Activated CD8-positive, alpha-beta T cell treated with anti-CD3 and anti-CD28 coated beads for 36 hours (primary cell): ENCODE measurements at regions not wholly inside any gene's neighbourhood (a gene's known extent, or its start where the extent isn't known, plus 50 kb on each side); places are given as distances from the start of the nearest gene placed in this dataset.

Source experiments
- ATAC-seq: fragments of 200-7000 bp; cut with Tn5 transposase; one replicate; pipeline ENCODE4 v1.10.0; 2021; ENCODE audit warnings: mild to moderate bottlenecking, moderate library complexity
- CTCF ChIA-PET: fragments of 350-600 bp; sonication (Branson Sonifier 250); formaldehyde crosslinking; loops from one replicate; lab custom pipeline; 2021; ENCODE audit warnings: antibody characterized with exemption; lab: Charles Lee
- POLR2A ChIA-PET: fragments of 350-600 bp; sonication (Branson Sonifier 250); formaldehyde crosslinking; loops from one replicate; lab custom pipeline; 2021; ENCODE audit warnings: antibody characterized with exemption; lab: Charles Lee
- DNase-seq: peaks from one replicate; pipeline ENCODE4 v3.0.0-alpha.2; 2020
- H3K27ac Mint-ChIP-seq: one replicate; pipeline ENCODE4 v1.8.0; 2021; ENCODE audit warnings: mild to moderate bottlenecking, mixed read lengths
- H3K27me3 Mint-ChIP-seq: one replicate; pipeline ENCODE4 v1.8.0; 2021; ENCODE audit warnings: mixed read lengths
- H3K36me3 Mint-ChIP-seq: one replicate; pipeline ENCODE4 v1.8.0; 2021; ENCODE audit warnings: low read depth, mixed read lengths
- H3K4me1 Mint-ChIP-seq: one replicate; pipeline ENCODE4 v1.8.0; 2021; ENCODE audit warnings: low read depth, mixed read lengths
- H3K4me3 Mint-ChIP-seq: one replicate; pipeline ENCODE4 v1.8.0; 2021; ENCODE audit warnings: mild to moderate bottlenecking, moderate library complexity, mixed read lengths
- H3K9me3 Mint-ChIP-seq: one replicate; pipeline ENCODE4 v1.8.0; 2021; ENCODE audit warnings: mixed read lengths
- CTCF ChIP-seq: fragments of 200-600 bp; IDR thresholded peaks from one replicate; pipeline ENCODE4 v1.8.0; 2022; ENCODE audit warnings: antibody characterized with exemption, mild to moderate bottlenecking
- intact Hi-C: fragments of 100-400 bp; cut with micrococcal nuclease; formaldehyde crosslinking; loops from one replicate; pipeline ENCODE4 v1.10.0; 2022

- DNase-seq (no peak), ATAC-seq (no peak)
- no peak for TF ChIP-seq CTCF
- no peaks in the 10 kb centered on the region for H3K36me3 Mint-ChIP-seq
- intact Hi-C loops: no loop called here
- peaks cover 4% of the 10 kb centered on the region for H3K4me1 Mint-ChIP-seq
- no peak overlapping the region for H3K27ac Mint-ChIP-seq
- peaks cover 8% of the 10 kb centered on the region for H3K9me3 Mint-ChIP-seq
- POLR2A ChIA-PET: no interaction called here
- CTCF ChIA-PET: interaction anchor here (1.3 kb wide), 1 partner anchor 8 kb away, joined by 3 read pairs; no protein-coding TSS in a partner anchor
- no peak overlapping the region for H3K4me3 Mint-ChIP-seq
- H3K27me3 Mint-ChIP-seq: no peaks in the 10 kb centered on the region
Measured at GRCh38 chr5:142517840-142518239, 168.1 kb downstream of the FGF1 start.

GRCh38 chr5:142516732-142517131 is 169.2 kb downstream of the FGF1 start:
- H3K9me3 Mint-ChIP-seq: peaks cover 8% of the 10 kb centered on the region
- H3K4me3 Mint-ChIP-seq: no peak overlapping the region
- POLR2A ChIA-PET: no interaction called here
- intact Hi-C loops: no loop called here
- peaks cover 1% of the 10 kb centered on the region for H3K27me3 Mint-ChIP-seq
- no peak for ATAC-seq
- CTCF ChIA-PET: no interaction called here
- no peak for TF ChIP-seq CTCF
- peaks cover 4% of the 10 kb centered on the region for H3K4me1 Mint-ChIP-seq
- no peaks in the 10 kb centered on the region for H3K36me3 Mint-ChIP-seq
- H3K27ac Mint-ChIP-seq: no peak overlapping the region
- no peak for DNase-seq

DNA sequence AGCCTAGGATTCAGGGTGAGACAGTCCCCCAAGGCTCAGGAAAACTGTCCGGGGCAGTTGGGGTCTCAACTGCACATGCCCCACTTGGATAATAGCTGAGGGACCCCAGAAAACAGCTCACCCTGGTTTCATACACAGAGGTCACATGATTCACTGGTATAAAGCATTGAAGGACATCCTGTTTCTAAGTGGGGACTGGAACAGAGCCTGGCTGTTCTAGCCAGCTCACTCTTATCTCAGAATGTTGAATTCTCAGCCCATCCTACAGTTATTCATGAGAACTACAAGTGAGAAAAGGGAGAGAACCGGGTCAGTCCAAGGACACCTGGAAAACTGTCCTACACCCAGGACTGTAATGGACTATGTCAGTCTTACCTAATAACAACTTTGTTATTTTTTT is 170.9 kb downstream of the FGF1 start:
- ATAC-seq (no peak), DNase-seq (no peak)
- intact Hi-C loops: no loop called here
- Mint-ChIP-seq H3K4me3 (no peak overlapping the region), H3K27me3 (peaks cover 3% of the 10 kb centered on the region), H3K4me1 (peaks cover 4% of the 10 kb centered on the region), H3K36me3 (no peaks in the 10 kb centered on the region), H3K27ac (no peak overlapping the region), H3K9me3 (peaks cover 8% of the 10 kb centered on the region)
- ChIA-PET CTCF (interaction anchor here (0.6 to 1.0 kb wide), 2 partner anchors 34 to 1389 kb away, joined by 3 to 4 read pairs; no protein-coding TSS in a partner anchor), POLR2A (no interaction called here)
- no peak for TF ChIP-seq CTCF

- no peak for TF ChIP-seq CTCF
- DNase-seq (no peak), ATAC-seq (no peak)
- peaks cover 4% of the 10 kb centered on the region for H3K4me1 Mint-ChIP-seq
- peaks cover 3% of the 10 kb centered on the region for H3K27me3 Mint-ChIP-seq
- H3K36me3 Mint-ChIP-seq: no peaks in the 10 kb centered on the region
- intact Hi-C loops: no loop called here
- H3K4me3 Mint-ChIP-seq: no peak overlapping the region
- CTCF ChIA-PET: interaction anchor here (1.0 kb wide), 1 partner anchor 35 kb away, joined by 3 read pairs; no protein-coding TSS in a partner anchor
- H3K9me3 Mint-ChIP-seq: peaks cover 8% of the 10 kb centered on the region
- POLR2A ChIA-PET: no interaction called here
- H3K27ac Mint-ChIP-seq: no peak overlapping the region
Measured at GRCh38 chr5:142514196-142514595, 171.7 kb downstream of the FGF1 start.

DNA sequence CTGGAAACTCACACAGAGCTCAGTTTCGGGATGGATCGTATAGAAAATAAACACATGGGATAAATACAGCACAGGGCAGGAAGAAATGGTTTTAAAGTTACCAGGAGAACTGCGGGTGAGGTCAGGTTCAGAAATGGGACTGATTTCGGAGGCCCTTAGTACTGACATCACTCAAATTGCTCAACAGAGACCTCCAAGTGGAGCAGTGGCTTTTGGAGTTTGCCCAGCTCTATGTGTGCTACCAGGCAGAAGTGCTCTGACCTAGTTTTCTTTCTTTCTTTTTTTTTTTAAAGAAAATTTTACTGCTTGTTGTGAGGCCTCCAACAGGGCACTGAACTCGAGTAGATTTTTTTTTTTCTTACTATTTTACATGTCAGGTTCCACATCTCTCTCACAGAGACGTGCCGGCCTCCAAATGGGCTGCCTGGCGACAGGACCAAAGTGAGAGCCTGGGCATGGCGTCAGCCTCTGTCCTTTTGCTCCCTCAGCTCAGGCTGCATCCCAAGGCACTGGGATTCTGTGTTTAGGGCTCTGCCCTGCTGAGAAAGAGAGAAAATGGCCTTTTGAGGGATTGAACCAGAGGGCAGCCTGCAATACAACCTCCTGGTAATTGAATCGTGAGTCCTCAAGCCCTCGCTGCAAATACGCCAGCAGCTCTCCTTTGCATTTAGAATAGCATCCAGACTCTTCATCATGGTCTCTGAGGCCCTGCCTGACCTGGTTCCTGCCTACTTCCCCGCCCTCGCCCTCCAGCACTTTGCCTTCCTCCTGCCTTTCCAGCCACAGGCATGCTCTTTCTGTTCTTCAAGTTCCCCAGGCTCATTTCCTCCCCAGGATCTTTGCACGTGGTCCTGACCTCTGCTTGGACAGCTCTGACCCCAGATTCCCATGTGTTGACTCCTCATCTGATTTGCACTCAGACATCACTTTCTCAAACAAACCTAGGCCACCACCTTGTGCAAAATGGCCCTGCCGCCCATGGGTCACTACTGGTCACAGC is 173.5 kb downstream of the FGF1 start:
- H3K36me3 Mint-ChIP-seq: no peaks in the 10 kb centered on the region
- no peak for DNase-seq
- no peak overlapping the region for H3K27ac Mint-ChIP-seq
- intact Hi-C loops: no loop called here
- ATAC-seq: no peak
- ChIA-PET CTCF (interaction anchor here (1.1 to 1.5 kb wide), 2 partner anchors 9 to 73 kb away, joined by 3 read pairs; no protein-coding TSS in a partner anchor), POLR2A (interaction anchor here (0.6 kb wide), 1 partner anchor 36 kb away, joined by 3 read pairs; no protein-coding TSS in a partner anchor)
- H3K27me3 Mint-ChIP-seq: peaks cover 3% of the 10 kb centered on the region
- H3K9me3 Mint-ChIP-seq: peaks cover 8% of the 10 kb centered on the region
- no peak for TF ChIP-seq CTCF
- peaks cover 18% of the 10 kb centered on the region for H3K4me1 Mint-ChIP-seq
- H3K4me3 Mint-ChIP-seq: no peak overlapping the region
